Transverse colon (tissue), 4 donors: ENCODE measurements at regions not wholly inside any gene's neighbourhood (a gene's known extent, or its start where the extent isn't known, plus 50 kb on each side); places are given as distances from the start of the nearest gene placed in this dataset.

Experiments used
- DNase-seq: peaks from one replicate; pipeline ENCODE4 v3.0.0-alpha.2; 2019
- H3K27ac ChIP-seq, 4 donors: fragments of 200-600 bp; sonication (generic); 2 replicates each; pipeline ENCODE4 v1.5.1; 2016 to 2018; ENCODE audit warnings: inconsistent platforms in 4 of 4
- H3K27me3 ChIP-seq: fragments of 200-600 bp; sonication (generic); 2 replicates; pipeline ENCODE4 v1.5.1; 2017; ENCODE audit warnings: inconsistent platforms
- H3K36me3 ChIP-seq, 4 donors: fragments of 200-600 bp; sonication (generic); 2 replicates each; pipeline ENCODE4 v1.5.1; 2017 to 2019; ENCODE audit warnings: inconsistent platforms in 4 of 4
- H3K4me1 ChIP-seq, 4 donors: fragments of 200-600 bp; sonication (generic); 2 replicates each; pipeline ENCODE4 v1.5.1; 2017 to 2020; ENCODE audit warnings: inconsistent platforms in 4 of 4
- H3K4me3 ChIP-seq, 4 donors: fragments of 200-600 bp; sonication (generic); 1 replicate in 1 of 4; 2 replicates in 3 of 4; pipeline versions ENCODE4 v1.5.1 to v1.6.1; 2017 to 2019; ENCODE audit warnings: inconsistent platforms in 4 of 4
- H3K9me3 ChIP-seq, 2 donors: fragments of 200-600 bp; sonication (generic); 2 replicates each; pipeline ENCODE4 v1.5.1; 2017 to 2019; ENCODE audit warnings: inconsistent platforms in 2 of 2
- CTCF ChIP-seq, 5 experiments: fragments of 200-600 bp in 3 of 5; fragments of 450-650 bp in 2 of 5; sonication (generic) in 3 of 5; IDR thresholded peaks; 1 replicate in 2 of 5; 2 replicates in 3 of 5; pipeline ENCODE4 v1.5.1; 2016 to 2017; ENCODE audit warnings: antibody characterized with exemption in 5 of 5, inconsistent platforms in 3 of 5, mild to moderate bottlenecking in 2 of 5, moderate library complexity in 1 of 5
- EP300 ChIP-seq: sonication (generic); formaldehyde crosslinking; IDR thresholded peaks from one replicate; pipeline ENCODE4 v1.6.1; 2017; ENCODE audit warnings: antibody characterized with exemption, low read depth
- POLR2A ChIP-seq: fragments of 450-650 bp; IDR thresholded peaks from one replicate; pipeline ENCODE4 v1.6.1; 2016; ENCODE audit warnings: antibody characterized with exemption, mild to moderate bottlenecking, moderate library complexity
- POLR2AphosphoS5 ChIP-seq, 3 donors: sonication (generic); formaldehyde crosslinking; IDR thresholded peaks; one replicate each; pipeline ENCODE4 v1.6.1; 2016; ENCODE audit warnings: antibody characterized with exemption in 3 of 3
- WGBS, 2 donors: methylation state at CpG; one replicate each; pipeline ENCODE4 v1.1.5; 2018; ENCODE audit warnings: low coverage in 1 of 2; 5-methylcytosine and 5-hydroxymethylcytosine counted together
- in situ Hi-C, 4 donors: fragments of 200-750 bp; cut with MboI; loops; one replicate each; pipeline versions ENCODE4 v1.15.0 to v1.15.1; 2017; ENCODE audit warnings: low sequenced_read_pairs in 3 of 4, low pct_ligation_motif_present in 1 of 4, low pct_unique_long_range_greater_than_20kb in 1 of 4
- intact Hi-C: fragments of 100-400 bp; cut with DNase I; formaldehyde crosslinking; loops from one replicate; pipeline ENCODE4 v1.15.1; 2023; ENCODE audit warnings: low total_unique reads

GRCh38 chr20:54848262-54848661, 372.9 kb downstream of the DOK5 start:
- WGBS, 2 donors = 58% methylated on average over 5 of the region's 5 CpGs; no CpG with 5 or more reads in 1 of the 2 donors
- Histone ChIP-seq H3K27ac (no peak overlapping the region), H3K27me3 (no peaks in the 10 kb centered on the region), H3K4me1 (no peaks in the 10 kb centered on the region), H3K9me3 (no peaks in the 10 kb centered on the region), H3K4me3 (no peak overlapping the region), H3K36me3 (no peaks in the 10 kb centered on the region)
- in situ Hi-C loops = no loop called here
- no peak for TF ChIP-seq POLR2A
- TF ChIP-seq POLR2AphosphoS5 (IDR thresholded peaks at IDR 0.05) = no peak
- no peak for TF ChIP-seq CTCF (IDR thresholded peaks at IDR 0.05)
- no peak for TF ChIP-seq EP300
- intact Hi-C loops = no loop called here
- DNase-seq = no peak

GRCh38 chr20:54846948-54847347, 371.6 kb downstream of the DOK5 start:
- Histone ChIP-seq H3K27me3 (no peaks in the 10 kb centered on the region), H3K9me3 (no peaks in the 10 kb centered on the region), H3K4me3 (no peak overlapping the region), H3K36me3 (no peaks in the 10 kb centered on the region), H3K27ac (no peak overlapping the region), H3K4me1 (no peaks in the 10 kb centered on the region)
- intact Hi-C loops (no loop called here), in situ Hi-C loops (no loop called here)
- TF ChIP-seq POLR2A (no peak), CTCF (IDR thresholded peaks at IDR 0.05) (no peak), EP300 (no peak), POLR2AphosphoS5 (IDR thresholded peaks at IDR 0.05) (no peak)
- no peak for DNase-seq
- WGBS, 2 donors = 89 to 90% methylated on average over 4 of the region's 4 CpGs

- in situ Hi-C loops (no loop called here), intact Hi-C loops (no loop called here)
- H3K4me3 ChIP-seq = no peak overlapping the region
- no peaks in the 10 kb centered on the region for H3K9me3 ChIP-seq
- WGBS, 2 donors = 56 to 77% methylated on average over 2 of the region's 2 CpGs
- DNase-seq = no peak
- no peaks in the 10 kb centered on the region for H3K27me3 ChIP-seq
- TF ChIP-seq EP300 (no peak), CTCF (IDR thresholded peaks at IDR 0.05) (no peak), POLR2A (no peak), POLR2AphosphoS5 (IDR thresholded peaks at IDR 0.05) (no peak)
- no peak overlapping the region for H3K27ac ChIP-seq
- no peaks in the 10 kb centered on the region for H3K36me3 ChIP-seq
- H3K4me1 ChIP-seq = no peaks in the 10 kb centered on the region
These were observed 369.0 kb downstream of the DOK5 start for GRCh38 chr20:54844346-54844745.

- Histone ChIP-seq H3K36me3 (no peaks in the 10 kb centered on the region), H3K27me3 (no peaks in the 10 kb centered on the region), H3K4me3 (no peak overlapping the region), H3K4me1 (no peaks in the 10 kb centered on the region), H3K9me3 (no peaks in the 10 kb centered on the region), H3K27ac (no peak overlapping the region)
- 31 to 52% methylated on average over 3 to 5 of the region's 5 CpGs for WGBS, 2 donors
- in situ Hi-C loops = no loop called here
- intact Hi-C loops = no loop called here
- DNase-seq = no peak
- TF ChIP-seq CTCF (IDR thresholded peaks at IDR 0.05) = no peak
- TF ChIP-seq EP300 = no peak
- no peak for TF ChIP-seq POLR2A
- TF ChIP-seq POLR2AphosphoS5 (IDR thresholded peaks at IDR 0.05) = no peak
These were observed 368.5 kb downstream of the DOK5 start for GRCh38 chr20:54843865-54844264.
